Uterus (tissue), 2 donors: ENCODE measurements at regions not wholly inside any gene's neighbourhood (a gene's known extent, or its start where the extent isn't known, plus 50 kb on each side); places are given as distances from the start of the nearest gene placed in this dataset.

Experiments used
- POLR2A ChIP-seq, 2 donors: fragments of 450-650 bp; IDR thresholded peaks; one replicate each; pipeline ENCODE4 v1.6.1; 2016; ENCODE audit warnings: antibody characterized with exemption in 2 of 2, mild to moderate bottlenecking in 1 of 2, moderate library complexity in 1 of 2
- TF ChIP-seq, protein P1 (sequence below), 4 experiments: fragments of 200-600 bp in 2 of 4; fragments of 450-650 bp in 2 of 4; sonication (generic) in 2 of 4; IDR thresholded peaks; one replicate each; pipeline ENCODE4 v1.5.1; 2016 to 2019; ENCODE audit warnings: antibody characterized with exemption in 4 of 4, mild to moderate bottlenecking in 2 of 4, moderate library complexity in 1 of 4

DNA sequence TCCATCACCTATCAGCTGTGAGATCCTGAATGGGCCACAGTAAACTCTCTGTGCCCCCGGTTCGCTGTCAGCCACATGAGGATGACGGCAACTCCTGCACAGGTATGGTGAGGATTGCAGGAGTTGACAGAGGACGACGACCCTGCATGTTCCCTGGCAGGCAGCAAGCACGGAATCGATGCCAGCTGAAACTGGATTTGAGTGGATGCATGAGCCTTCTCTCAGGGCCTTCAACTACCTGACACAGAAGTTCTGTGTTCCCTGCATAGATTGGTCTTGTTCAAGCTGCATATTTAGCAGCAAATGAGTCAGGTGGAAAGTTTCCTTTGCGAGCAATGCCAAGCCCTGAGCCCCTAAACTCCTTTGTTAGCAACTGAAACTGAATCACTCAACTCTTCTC is 69.6 kb upstream of the PTCH1 start:
- TF ChIP-seq, protein P1, sequence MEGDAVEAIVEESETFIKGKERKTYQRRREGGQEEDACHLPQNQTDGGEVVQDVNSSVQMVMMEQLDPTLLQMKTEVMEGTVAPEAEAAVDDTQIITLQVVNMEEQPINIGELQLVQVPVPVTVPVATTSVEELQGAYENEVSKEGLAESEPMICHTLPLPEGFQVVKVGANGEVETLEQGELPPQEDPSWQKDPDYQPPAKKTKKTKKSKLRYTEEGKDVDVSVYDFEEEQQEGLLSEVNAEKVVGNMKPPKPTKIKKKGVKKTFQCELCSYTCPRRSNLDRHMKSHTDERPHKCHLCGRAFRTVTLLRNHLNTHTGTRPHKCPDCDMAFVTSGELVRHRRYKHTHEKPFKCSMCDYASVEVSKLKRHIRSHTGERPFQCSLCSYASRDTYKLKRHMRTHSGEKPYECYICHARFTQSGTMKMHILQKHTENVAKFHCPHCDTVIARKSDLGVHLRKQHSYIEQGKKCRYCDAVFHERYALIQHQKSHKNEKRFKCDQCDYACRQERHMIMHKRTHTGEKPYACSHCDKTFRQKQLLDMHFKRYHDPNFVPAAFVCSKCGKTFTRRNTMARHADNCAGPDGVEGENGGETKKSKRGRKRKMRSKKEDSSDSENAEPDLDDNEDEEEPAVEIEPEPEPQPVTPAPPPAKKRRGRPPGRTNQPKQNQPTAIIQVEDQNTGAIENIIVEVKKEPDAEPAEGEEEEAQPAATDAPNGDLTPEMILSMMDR (IDR thresholded peaks at IDR 0.05): no peak
- TF ChIP-seq POLR2A (IDR thresholded peaks at IDR 0.05): no peak
